GM12892 (cell line): ENCODE measurements at regions not wholly inside any gene's neighbourhood (a gene's known extent, or its start where the extent isn't known, plus 50 kb on each side); places are given as distances from the start of the nearest gene placed in this dataset.

Source experiments
- POLR2A ChIP-seq: IDR thresholded peaks from 2 replicates; pipeline ENCODE4 v1.6.1; 2011; ENCODE audit warnings: low read depth, low read length, control low read depth
- POLR2AphosphoS5 ChIP-seq: IDR thresholded peaks from 2 replicates; pipeline ENCODE4 v1.6.1; 2011; ENCODE audit warnings: low read depth, low read length, control low read depth
- TAF1 ChIP-seq: IDR thresholded peaks from 2 replicates; pipeline ENCODE4 v1.6.1; 2011; ENCODE audit warnings: low read depth, mild to moderate bottlenecking, control low read depth, low read length, borderline replicate concordance

- no peak for TF ChIP-seq TAF1
- no peak for TF ChIP-seq POLR2A
- TF ChIP-seq POLR2AphosphoS5: no peak
Observed at GRCh38 chr10:130403153-130404075, 267.2 kb downstream of the GLRX3 start.
